HG03103 (cell line): ENCODE measurements at regions not wholly inside any gene's neighbourhood (a gene's known extent, or its start where the extent isn't known, plus 50 kb on each side); places are given as distances from the start of the nearest gene placed in this dataset.
"Not testable (repeated sequence)": the region's sequence is repeated elsewhere in the genome, so short reads cannot be mapped to it uniquely, and the experiment has no call there.

Experiments
- ATAC-seq: cut with Tn5 transposase; IDR thresholded peaks from one replicate; pipeline ENCODE4 v1.9.1; 2021; ENCODE audit warnings: low read depth; ENCODE audit not compliant: unreplicated experiment

- ATAC-seq = no peak
These were observed 241.5 kb downstream of the SATB2 start for GRCh38 chr2:199216253-199216652.

DNA sequence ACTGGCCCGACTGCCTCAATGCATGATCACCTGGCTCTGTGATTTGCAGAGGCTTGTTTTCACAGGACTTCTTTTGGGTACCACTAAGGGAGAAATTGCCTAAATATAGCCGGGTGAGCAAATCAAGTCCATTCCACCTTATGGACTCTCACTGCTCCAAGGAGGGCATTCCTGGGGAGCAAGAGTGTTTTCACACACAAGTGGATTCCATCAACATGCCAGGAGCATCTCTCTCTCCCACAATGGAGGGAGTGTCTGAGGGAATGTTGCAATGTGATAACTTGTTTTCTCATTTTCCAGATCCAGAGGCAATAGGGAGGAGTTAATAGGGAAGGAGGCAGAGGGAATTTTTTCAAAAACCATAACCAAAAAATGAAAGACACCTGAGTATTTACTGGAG lies 250.7 kb downstream of the SATB2 start:
- no peak for ATAC-seq

DNA sequence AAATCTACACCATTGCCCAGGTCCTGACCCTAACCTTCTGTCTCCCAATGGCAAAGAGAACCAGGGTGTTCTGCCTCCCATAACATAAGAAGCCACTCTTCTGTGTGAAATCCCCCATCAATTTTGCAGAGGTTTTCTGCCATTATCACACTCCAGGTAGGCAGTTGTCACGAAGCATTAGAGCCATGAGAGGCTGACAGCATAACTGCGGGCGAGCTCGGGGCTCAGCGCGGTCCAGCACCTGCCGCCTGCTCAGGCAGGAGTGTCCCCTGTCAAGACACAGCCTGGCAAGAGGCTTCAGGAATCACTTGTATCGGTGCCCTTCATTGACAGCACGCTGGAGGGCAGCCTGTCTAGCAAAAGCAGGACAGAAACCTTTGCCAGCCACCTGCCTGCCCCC lies 251.2 kb downstream of the SATB2 start:
- ATAC-seq = no peak

- ATAC-seq = no peak
These were observed 254.8 kb downstream of the SATB2 start for GRCh38 chr2:199202964-199203363.

DNA sequence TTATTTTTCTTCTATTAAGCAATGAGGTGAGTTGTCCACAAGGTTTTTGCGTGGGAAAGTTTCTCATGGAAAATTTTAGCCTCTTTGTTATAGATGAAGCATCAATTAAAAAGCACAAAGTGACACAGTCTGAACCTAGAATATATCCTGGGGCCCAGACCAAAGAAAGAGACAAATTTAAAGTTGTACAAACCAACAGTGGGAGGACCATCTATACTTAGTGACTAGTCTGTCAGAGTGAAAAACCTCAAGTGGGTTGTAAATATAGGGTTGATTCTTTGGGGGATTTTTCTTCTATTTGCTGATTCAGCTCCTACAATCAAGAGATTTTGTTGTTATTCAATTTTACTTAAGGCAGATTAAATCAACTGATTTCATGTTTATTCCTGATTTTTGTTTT lies 256.2 kb downstream of the SATB2 start:
- no peak for ATAC-seq

GRCh38 chr2:199199797-199200196 lies 257.9 kb downstream of the SATB2 start:
- no peak for ATAC-seq

DNA sequence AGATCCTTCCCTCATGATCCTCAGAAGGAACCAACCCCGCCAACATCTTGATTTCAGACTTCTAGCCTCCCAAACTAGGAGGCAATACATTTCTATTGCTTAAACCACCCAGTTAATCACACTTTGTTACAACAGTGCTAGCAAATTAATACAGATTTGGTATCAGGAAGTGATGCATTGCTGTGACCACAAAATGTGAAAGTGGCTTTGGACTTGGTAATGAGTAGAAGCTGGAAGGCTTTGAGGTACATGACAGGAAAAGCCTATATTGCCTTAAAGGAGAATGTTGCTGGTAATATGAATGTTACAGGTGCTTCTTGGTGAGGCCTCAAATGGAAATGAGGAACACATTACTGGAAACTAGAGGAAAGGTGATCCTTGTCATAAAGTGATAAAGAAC lies 260.3 kb downstream of the SATB2 start:
- ATAC-seq = no peak

GRCh38 chr2:199196686-199197085 lies 261.1 kb downstream of the SATB2 start:
- ATAC-seq = no peak

DNA sequence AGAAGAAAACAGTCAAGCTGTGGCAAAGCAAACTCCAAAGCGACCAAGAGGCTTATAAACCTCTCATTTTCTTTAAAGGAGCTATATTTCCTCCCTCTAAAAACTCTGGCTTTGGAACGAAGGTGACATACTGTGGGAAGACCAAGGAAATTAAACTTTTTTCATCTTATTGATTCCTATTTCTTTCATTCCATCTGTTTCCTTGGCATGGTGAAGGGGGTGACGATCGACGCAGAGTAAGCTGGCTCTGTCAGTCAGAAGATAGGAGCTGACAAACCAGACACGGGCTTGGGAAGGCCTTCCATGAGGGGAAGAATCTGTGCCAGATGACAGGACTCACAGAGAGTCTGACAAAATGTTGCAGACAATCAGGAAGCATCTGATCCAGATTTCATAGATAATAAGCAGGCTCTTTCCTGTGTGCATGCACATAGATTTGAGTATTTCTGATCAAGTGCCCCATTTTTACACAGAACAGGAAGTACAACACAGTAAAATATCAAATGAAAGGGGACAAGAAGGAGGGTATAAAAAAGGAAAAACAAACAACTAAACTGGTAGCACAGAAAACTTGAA lies 261.7 kb downstream of the SATB2 start:
- no peak for ATAC-seq

DNA sequence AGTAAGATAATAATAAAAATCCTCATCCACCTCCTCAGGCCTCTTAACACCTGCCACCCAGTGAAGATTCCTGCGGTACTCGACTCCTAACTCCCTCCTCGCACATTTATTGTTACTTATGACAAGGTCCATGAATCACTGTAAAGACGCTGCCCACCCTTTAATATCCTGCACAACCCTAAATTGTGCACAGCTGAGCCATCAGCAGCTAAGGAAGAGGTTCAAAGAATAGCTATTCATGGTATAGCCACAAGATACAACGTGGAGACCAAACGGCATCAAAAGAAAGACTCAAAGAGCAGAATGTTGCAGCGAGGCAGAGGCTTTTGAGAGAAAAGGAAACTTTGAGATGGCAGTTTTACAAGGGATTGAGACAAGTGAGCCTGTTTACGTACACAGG lies 266.3 kb downstream of the SATB2 start:
- ATAC-seq = no peak

- no peak for ATAC-seq
These were observed 268.5 kb downstream of the SATB2 start for GRCh38 chr2:199189229-199189628.

GRCh38 chr2:199186301-199186751 lies 271.4 kb downstream of the SATB2 start:
- no peak for ATAC-seq

DNA sequence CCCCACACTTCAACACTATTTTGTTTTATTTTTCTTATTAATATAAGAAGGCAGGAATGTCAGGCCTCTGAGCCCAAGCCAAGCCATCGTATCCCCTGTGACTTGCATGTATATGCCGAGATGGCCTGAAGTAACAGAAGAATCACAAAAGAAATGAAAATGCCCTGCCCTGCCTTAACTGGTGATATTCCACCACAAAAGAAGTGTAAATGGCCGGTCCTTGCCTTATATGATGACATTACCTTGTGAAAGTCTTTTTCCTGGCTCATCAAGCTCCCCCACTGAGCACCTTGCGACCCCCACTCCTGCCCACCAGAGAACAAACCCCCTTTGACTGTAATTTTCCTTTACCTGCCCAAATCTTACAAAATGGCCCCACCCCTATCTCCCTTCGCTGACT lies 272.6 kb downstream of the SATB2 start:
- ATAC-seq = not testable (repeated sequence)

DNA sequence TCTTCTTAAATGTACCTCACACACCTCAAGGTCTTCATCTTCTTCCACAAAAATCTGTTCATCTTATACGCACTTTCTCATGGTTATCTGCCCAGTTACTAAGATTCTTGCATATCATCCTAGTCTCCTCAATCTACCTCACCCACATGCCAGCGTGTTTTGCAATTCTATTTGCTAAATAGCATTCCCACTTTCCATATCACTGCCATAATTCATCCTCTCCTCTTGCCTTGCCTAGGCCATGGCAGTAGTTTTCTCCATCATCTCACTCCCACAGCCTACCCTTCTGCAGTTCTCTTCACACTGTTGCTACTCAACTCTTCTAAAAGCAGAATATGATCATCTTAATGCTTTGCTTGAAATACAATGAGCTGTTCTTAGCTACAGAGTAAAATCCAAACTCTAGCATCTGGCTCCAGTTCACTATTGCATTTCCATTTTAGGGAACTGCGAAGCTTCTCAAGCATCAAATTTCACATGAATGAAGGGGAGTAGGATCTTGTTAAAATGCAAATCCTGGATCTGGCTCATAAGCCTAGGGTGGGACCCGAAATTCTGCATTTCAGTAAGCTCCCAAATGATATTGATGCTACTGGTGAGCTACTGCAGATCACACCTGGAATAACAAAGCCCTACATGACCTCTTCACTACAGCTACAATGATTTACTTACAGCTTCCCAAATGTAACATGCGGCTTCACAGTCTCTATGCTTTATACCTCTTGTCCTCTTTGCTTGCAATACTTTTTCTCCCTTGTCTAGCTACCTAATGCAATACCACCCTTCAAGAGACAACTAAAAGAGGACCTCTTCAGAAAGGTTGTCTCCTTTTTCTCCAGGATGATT lies 293.9 kb downstream of the SATB2 start:
- no peak for ATAC-seq

DNA sequence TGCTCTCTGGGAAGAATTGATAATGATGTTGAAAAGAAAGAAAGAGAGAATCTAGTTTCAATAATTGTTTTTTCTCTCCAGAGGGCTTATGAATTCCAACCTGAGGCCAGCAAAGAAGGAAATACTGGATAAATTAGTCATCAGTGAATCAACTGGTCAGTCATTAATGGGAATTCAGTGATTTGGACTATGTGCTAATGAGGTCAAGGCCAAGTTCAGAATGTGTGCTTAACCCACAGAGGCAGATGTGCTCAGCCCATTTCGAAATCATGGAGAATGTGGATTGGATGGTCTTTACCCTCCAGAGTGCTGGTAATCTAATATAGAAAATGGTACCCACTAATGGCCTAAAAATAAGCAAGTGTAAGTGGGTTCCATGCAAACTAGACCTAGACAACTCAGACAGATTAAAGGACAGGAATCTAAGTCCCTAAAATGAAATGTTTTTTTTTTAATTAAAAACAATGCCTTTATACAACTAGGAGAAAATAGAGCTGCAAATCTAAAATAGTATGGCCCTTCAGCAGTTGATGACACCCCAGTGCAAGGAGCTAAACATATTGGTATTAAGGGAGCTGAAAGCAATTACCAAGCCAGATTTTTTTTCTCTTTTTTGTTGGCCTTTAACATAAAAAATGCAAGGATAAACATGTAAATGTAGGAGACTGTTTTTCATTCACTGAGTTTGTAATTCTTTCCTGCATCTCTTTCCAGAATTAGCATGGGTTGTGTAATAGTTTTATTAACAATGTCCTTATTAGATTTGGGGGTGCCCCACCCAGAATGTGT lies 296.9 kb downstream of the SATB2 start:
- no peak for ATAC-seq

GRCh38 chr2:199160081-199160480 lies 297.7 kb downstream of the SATB2 start:
- ATAC-seq = no peak

GRCh38 chr2:199148076-199148845 lies 309.5 kb downstream of the SATB2 start:
- no peak for ATAC-seq

- ATAC-seq = no peak
These were observed 310.5 kb downstream of the SATB2 start for GRCh38 chr2:199147216-199147615.

DNA sequence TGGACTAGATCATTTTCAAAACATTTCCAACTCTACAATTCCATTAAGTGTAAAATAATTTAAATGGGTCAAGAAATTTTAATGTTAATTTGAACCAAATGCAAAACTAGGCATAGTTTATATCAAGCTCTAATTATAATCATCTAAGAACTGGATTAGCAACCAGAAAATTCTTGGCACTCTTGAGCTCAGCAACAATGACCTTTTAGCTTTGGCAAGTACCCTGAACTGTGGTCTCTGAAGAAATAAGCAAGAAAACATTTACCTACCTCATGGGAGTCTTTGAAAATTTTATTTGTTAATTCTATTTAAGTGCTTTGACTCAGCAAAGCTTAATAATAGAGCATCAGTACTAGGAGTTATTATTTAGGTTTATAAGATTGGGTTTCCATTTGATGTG lies 313.2 kb downstream of the SATB2 start:
- no peak for ATAC-seq

DNA sequence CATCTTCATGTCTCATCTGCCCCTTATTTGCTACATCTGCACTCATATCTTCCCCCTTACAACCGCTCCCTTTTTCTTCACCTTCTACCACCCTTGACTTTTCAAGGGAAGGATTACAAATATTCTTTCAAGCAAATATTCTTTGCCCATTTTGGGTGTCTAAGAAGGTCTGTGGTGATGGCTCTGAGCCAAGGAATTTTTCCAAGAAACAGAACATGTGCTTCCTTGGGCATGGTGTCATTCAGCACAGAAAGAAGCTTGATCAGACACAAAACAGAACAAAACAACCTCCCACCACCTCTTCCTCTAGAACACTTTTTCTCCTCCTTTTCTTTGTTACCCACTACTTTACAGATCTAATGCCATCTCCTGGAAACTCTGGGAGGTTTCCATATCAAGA lies 313.7 kb downstream of the SATB2 start:
- ATAC-seq = no peak

GRCh38 chr2:199136681-199137080 lies 321.1 kb downstream of the SATB2 start:
- ATAC-seq = no peak
